ENCODE measurements at regions not wholly inside any gene's neighbourhood (a gene's known extent, or its start where the extent isn't known, plus 50 kb on each side); places are given as distances from the start of the nearest gene placed in this dataset.

GRCh38 chr5:125011419-125011818, 265.0 kb upstream of the ZNF608 start:
- TF ChIP-seq CTCF (IDR thresholded peaks at IDR 0.05; ENCODE audit: insufficient read depth, low read length, missing control alignments), result no peak
- POLR2A ChIA-PET, result no interaction called here
- no peak for DNase-seq (ENCODE audit: low read depth, low spot score)
- H3K4me3 ChIP-seq (ENCODE audit: low read depth, low read length), result no peak overlapping the region
- CTCF ChIA-PET, result interaction anchor here (1.2 kb wide), 1 partner anchor 9 kb away, joined by 3 read pairs; no protein-coding TSS in a partner anchor

DNA sequence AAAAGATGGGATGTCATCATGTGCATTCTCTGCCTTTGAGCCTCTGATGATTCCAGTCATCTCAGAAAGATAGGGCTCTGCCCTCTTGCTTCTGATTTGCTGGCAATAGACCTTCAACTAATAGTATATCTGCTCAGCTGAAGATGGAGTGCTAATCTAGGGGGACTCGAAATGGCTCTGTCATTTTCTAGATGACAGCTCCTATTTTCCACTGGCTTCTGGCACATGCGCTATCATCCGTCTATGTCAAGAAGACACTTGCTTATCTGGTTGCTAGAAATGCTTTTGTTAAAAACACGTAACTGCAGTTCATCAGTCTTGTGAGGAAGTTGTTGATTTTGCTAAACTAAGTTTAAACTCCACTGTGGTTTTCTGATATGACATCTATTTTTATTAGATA, 265.5 kb upstream of the ZNF608 start:
- no peak for DNase-seq (ENCODE audit: low read depth, low spot score)
- POLR2A ChIA-PET, result no interaction called here

DNA sequence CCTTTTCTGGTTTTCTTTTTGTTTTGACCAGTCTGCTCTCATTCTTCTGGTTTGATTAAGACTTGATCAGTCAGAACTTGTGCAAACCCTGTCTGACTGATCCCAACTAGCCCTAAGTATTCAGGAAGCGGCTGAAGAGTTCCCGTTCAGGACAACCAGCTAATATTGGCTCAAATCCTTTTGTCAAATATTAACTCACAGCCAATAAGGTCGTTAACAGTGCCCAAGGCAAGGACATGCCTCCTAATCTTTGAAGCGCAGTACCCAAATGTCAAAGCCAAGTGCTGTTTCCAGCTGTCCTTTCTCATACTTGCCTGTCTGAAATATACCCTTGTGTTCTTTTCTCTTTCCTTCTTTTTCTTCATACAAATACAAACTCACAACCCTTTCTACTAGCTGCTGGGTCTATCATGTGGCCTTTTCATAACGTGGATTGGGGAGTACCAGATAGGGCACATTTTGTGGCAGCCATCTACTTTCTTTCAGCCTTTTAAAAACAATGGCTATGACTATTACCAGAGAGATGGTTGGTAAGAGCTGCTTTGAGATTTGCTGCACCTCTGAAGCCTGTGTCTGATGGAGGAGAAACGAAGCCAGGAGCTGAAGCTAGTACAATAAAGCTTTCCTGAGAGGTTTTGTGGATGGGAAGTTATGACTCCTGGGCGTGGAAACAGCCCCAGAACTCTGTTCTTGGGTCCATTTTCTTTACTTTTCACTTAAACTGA, 266.4 kb upstream of the ZNF608 start:
- no peak for TF ChIP-seq CTCF (IDR thresholded peaks at IDR 0.05; ENCODE audit: insufficient read depth, low read length, missing control alignments)
- no peak overlapping the region for H3K4me3 ChIP-seq (ENCODE audit: low read depth, low read length)
- CTCF ChIA-PET, result no interaction called here
- POLR2A ChIA-PET, result no interaction called here
- DNase-seq (ENCODE audit: low read depth, low spot score), result no peak

More for the DNA sequence above, 265.5 kb upstream of the ZNF608 start:
- no peak for TF ChIP-seq CTCF (IDR thresholded peaks at IDR 0.05; ENCODE audit: insufficient read depth, low read length, missing control alignments)
- H3K4me3 ChIP-seq (ENCODE audit: low read depth, low read length), result no peak overlapping the region
- CTCF ChIA-PET, result interaction anchor here (1.2 kb wide), 1 partner anchor 10 kb away, joined by 3 read pairs; no protein-coding TSS in a partner anchor

DNA sequence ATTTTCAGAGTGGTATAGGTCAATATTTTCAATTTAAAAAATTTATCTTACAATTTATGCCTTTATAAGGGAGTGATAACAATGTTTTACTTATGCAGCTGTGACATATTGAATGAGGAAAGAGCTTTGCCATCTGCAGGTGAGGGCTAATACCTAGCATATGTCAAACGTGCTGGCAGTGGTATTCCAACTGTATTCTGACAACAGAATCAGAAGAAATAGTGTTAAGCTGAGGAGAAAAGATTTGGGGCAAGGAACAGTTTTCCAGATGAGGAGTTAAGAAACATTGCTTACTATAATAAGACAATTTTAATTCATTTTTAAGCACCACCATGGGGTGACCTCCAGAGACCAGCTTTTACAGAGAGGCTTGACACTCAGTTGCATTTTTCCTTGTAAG, 267.8 kb upstream of the ZNF608 start:
- DNase-seq (ENCODE audit: low read depth, low spot score), result no peak
- POLR2A ChIA-PET, result no interaction called here
- no peak for TF ChIP-seq CTCF (IDR thresholded peaks at IDR 0.05; ENCODE audit: insufficient read depth, low read length, missing control alignments)
- CTCF ChIA-PET, result interaction anchor here (0.6 kb wide), 1 partner anchor 18 kb away, joined by 3 read pairs; no protein-coding TSS in a partner anchor
- H3K4me3 ChIP-seq (ENCODE audit: low read depth, low read length), result no peak overlapping the region

GRCh38 chr5:125017796-125018195, 271.4 kb upstream of the ZNF608 start:
- POLR2A ChIA-PET, result no interaction called here

GRCh38 chr5:125023673-125024072, 277.2 kb upstream of the ZNF608 start:
- ChIA-PET POLR2A (no interaction called here), CTCF (no interaction called here)
- no peak for DNase-seq (ENCODE audit: low read depth, low spot score)
- no peak overlapping the region for H3K4me3 ChIP-seq (ENCODE audit: low read depth, low read length)
- no peak for TF ChIP-seq CTCF (IDR thresholded peaks at IDR 0.05; ENCODE audit: insufficient read depth, low read length, missing control alignments)

More at GRCh38 chr5:125017796-125018195, 271.4 kb upstream of the ZNF608 start:
- no peak for DNase-seq (ENCODE audit: low read depth, low spot score)
- CTCF ChIA-PET, result no interaction called here
- no peak for TF ChIP-seq CTCF (IDR thresholded peaks at IDR 0.05; ENCODE audit: insufficient read depth, low read length, missing control alignments)
- H3K4me3 ChIP-seq (ENCODE audit: low read depth, low read length), result no peak overlapping the region
